HepG2 (cell line): ENCODE measurements at regions not wholly inside any gene's neighbourhood (a gene's known extent, or its start where the extent isn't known, plus 50 kb on each side); places are given as distances from the start of the nearest gene placed in this dataset.

Experiments used
- BRD4 ChIP-seq: sonication (generic); formaldehyde crosslinking; IDR thresholded peaks from 2 replicates; pipeline ENCODE4 v1.4.0; 2020; ENCODE audit warnings: missing genetic modification reagents
- MYC ChIP-seq: sonication (generic); formaldehyde crosslinking; IDR thresholded peaks from 2 replicates; pipeline ENCODE4 v1.9.0; 2021; ENCODE audit warnings: missing genetic modification reagents, borderline replicate concordance
- RXRA ChIP-seq: sonication (generic); formaldehyde crosslinking; IDR thresholded peaks from 2 replicates; pipeline ENCODE4 v1.5.1; 2020; ENCODE audit warnings: missing genetic modification reagents
- SRF ChIP-seq: IDR thresholded peaks from 2 replicates; pipeline ENCODE4 v1.6.1; 2011; ENCODE audit warnings: mild to moderate bottlenecking, low read depth, low read length, moderate library complexity
- ZNF274 ChIP-seq: sonication (generic); formaldehyde crosslinking; IDR thresholded peaks from 2 replicates; pipeline ENCODE4 v1.5.1; 2020; ENCODE audit warnings: mild to moderate bottlenecking, missing genetic modification reagents

DNA sequence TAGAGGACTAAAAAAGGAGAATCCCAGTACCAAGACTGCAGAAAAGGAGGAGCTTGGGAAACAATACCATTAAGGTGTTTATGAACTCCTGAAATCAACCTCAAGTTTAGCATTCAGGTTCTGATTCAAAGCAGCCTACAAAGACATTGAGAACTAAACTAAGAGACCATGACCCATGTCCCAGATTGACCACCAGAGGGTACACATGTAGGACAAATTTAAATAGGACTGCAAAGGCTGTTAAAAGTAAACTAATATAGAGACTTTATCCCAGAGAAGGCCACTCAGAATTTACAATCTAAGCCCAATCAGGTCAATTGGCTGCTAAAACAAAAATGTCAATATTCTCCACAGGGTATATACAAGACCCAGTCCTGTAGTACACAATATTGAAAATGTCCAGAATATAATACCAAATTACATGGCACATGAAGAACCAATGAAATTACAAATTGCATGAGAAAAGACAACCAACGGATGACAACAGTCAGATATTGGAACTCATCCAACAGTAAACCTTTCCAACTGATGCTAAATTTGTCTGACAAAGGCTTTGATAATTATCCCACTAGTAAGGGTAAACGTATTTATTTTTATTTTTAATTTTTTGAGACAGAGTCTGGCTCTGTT lies 682.4 kb downstream of the UQCRFS1 start:
- TF ChIP-seq MYC (CRISPR knock-in tag) (no peak), SRF (no peak), BRD4 (CRISPR knock-in tag) (no peak), ZNF274 (CRISPR knock-in tag) (no peak), RXRA (CRISPR knock-in tag) (no peak)
